Thymus (tissue), 11 donors: ENCODE measurements at regions not wholly inside any gene's neighbourhood (a gene's known extent, or its start where the extent isn't known, plus 50 kb on each side); places are given as distances from the start of the nearest gene placed in this dataset.

Experiments
- DNase-seq, 9 donors: peaks; one replicate each; pipeline ENCODE4 v3.0.0-alpha.2; 2013; ENCODE audit warnings: low spot score in 9 of 9, low read depth in 6 of 9, missing footprints in 1 of 9
- H3K27ac ChIP-seq, 2 donors: one replicate each; pipeline ENCODE4 v1.5.1; 2013; ENCODE audit warnings: control low read depth in 1 of 2, low read depth in 1 of 2, low read length in 1 of 2, mild to moderate bottlenecking in 1 of 2, moderate library complexity in 1 of 2
- H3K27me3 ChIP-seq, 2 donors: one replicate each; pipeline ENCODE4 v1.5.1; 2013; ENCODE audit warnings: low read length in 1 of 2; ENCODE audit not compliant: control insufficient read depth in 2 of 2, insufficient read depth in 1 of 2
- H3K36me3 ChIP-seq, 2 donors: one replicate each; pipeline ENCODE4 v1.5.1; 2013; ENCODE audit warnings: low read length in 1 of 2, mild to moderate bottlenecking in 1 of 2, moderate library complexity in 1 of 2; ENCODE audit not compliant: control insufficient read depth in 2 of 2, insufficient read depth in 2 of 2
- H3K4me1 ChIP-seq, 2 donors: one replicate each; pipeline ENCODE4 v1.5.1; 2013; ENCODE audit warnings: low read length in 2 of 2; ENCODE audit not compliant: control insufficient read depth in 2 of 2, insufficient read depth in 2 of 2
- H3K4me3 ChIP-seq, 2 donors: one replicate each; pipeline ENCODE4 v1.5.1; 2013; ENCODE audit warnings: low read length in 2 of 2, control low read depth in 1 of 2, mild to moderate bottlenecking in 1 of 2
- H3K9me3 ChIP-seq, 2 donors: one replicate each; pipeline ENCODE4 v1.5.1; 2013; ENCODE audit warnings: low read length in 1 of 2, mild to moderate bottlenecking in 1 of 2; ENCODE audit not compliant: control insufficient read depth in 2 of 2, insufficient read depth in 1 of 2
- WGBS: extraction: QIAGEN DNeasy Blood & Tissue Kit; methylation state at CpG from one replicate; pipeline ENCODE4 v1.1.7; 2013; 5-methylcytosine and 5-hydroxymethylcytosine counted together
- donor health status: healthy.

DNA sequence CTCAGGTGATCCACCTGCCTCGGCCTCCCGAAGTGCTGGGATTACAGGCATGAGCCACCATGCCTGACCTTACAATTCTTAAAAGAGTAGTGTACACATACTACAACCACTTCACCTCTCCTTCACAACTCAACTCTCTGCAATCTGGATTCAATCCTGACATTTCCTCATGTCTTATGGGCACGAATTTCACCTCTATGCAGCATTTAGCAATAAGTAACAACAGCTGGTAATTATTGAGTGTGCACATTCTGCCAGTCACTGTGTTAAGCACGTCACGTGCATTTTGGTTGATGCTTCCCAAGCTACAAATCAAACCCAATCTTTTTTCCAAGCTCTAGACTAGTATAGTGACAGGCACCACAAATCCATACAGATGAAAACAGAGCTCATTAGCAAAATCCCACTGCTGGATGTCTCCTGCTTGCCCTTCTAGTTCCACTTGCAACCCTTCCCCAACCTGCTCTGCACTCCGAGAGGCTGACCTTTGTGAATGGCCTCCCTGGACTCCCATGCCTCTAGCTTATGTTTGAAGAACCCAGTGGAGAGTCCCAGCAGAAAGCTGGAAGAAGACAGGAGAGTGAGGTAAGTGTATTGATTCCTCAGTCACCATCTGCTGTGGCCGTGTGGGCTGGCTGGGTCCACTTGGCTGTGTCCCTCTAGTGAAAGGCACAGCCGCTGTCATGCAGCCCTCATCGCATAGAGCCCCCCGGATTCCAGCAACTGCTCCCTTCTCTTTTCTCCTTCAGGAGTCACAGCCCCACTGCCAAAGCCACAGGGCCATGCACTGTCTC, 176.5 kb downstream of the MEX3B start:
- Histone ChIP-seq H3K27me3 (no peaks in the 10 kb centered on the region), H3K9me3 (no peaks in the 10 kb centered on the region), H3K4me1 (no peaks in the 10 kb centered on the region), H3K27ac (no peak overlapping the region), H3K36me3 (no peaks in the 10 kb centered on the region), H3K4me3 (no peak overlapping the region)
- no peak for DNase-seq
- 94% methylated on average over 10 of the region's 10 CpGs for WGBS

DNA sequence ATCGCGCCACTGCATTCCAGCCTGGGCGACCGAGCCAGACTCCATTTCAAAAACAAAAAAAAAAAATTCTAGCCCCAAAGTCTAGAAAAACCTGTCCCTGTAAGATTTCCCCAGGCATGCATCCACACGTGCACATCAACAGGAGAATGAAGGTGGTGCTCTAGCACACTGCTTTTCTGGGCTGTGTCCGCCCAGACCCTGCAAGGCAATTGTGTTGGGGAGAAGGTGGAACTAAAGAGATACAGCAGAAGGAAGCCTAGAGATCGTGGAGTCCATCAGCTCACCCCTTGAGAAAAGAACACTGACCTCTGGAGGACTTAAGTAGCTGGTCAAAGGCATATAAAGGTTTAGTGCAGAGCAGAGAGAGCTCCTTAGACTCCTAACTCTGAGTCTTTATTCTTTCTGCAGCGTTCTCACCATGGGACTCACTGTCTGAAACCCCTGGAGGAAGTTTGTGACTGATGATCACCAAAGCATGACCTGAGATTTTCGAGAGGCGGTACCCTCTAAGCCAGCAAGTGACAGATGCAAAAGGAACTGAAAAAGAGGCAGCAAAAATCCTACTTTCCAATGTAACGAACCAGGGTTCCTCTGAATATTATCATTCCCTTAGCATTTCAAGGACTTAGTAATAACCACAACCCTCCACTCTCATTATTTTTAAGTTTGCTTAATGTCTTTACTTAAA, 179.8 kb downstream of the MEX3B start:
- no peaks in the 10 kb centered on the region for H3K36me3 ChIP-seq
- H3K27me3 ChIP-seq: no peaks in the 10 kb centered on the region
- H3K4me3 ChIP-seq: no peak overlapping the region
- WGBS: 92% methylated on average over 11 of the region's 11 CpGs
- no peaks in the 10 kb centered on the region for H3K4me1 ChIP-seq
- H3K9me3 ChIP-seq: no peaks in the 10 kb centered on the region
- no peak overlapping the region for H3K27ac ChIP-seq
- DNase-seq: no peak

DNA sequence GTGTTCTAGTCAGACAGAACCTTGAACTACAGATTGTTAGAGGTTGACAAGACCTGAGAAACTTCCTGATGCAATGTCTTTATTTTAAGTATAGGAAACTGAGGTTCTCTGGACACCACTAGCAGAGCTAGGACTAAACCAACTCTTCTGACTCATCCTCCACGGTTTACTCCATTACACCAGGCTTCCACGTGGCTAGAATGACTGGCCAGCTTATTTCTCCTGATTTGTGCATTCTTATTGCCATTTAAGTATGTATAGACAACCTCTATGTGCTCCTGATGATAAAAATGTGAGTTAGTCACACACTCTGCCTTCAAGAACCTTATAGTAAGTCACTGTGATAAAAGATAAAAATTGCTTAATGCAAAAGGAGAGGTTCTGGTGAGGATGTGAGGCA, 182.7 kb downstream of the MEX3B start:
- Histone ChIP-seq H3K36me3 (no peaks in the 10 kb centered on the region), H3K4me3 (no peak overlapping the region), H3K27ac (no peak overlapping the region), H3K9me3 (no peaks in the 10 kb centered on the region), H3K27me3 (no peaks in the 10 kb centered on the region), H3K4me1 (no peaks in the 10 kb centered on the region)
- 89% methylated on average over 2 of the region's 2 CpGs for WGBS
- DNase-seq: no peak

DNA sequence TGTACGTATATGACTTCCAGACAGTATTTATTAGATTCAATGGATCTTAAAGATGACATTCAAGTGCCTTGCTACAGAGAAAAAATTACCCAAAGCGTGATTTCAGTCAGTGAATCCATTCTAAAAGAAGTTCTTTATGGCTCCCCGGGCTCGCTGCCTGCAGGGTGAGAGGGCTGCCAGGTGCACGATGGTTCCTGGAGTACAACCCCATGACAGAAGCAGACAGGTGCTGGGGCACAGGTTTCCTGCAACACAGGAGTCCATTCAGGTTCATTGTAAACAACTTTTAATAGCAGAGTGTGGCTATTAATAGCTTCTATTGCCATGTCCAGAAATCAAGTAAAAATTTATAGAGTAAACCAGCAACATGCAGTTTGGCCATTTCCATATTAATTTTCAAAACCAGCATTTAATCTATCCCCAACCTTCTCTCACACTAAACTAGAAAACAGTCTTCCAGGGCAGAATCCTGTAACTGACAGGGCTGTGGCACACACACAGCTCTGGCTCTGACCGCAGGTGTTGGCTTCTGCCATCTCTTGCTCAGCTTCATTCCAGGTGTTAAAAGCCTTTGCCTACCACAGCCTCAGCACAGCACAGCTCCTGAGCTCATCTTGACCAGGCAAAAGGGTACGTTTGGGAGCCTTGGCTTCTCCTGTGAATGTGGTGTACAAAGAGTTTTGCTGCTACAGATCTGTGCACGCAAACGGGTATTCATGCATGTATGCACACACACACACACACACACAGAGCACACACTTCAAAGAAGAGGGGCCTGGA, 185.9 kb downstream of the MEX3B start:
- Histone ChIP-seq H3K4me3 (no peak overlapping the region), H3K36me3 (no peaks in the 10 kb centered on the region), H3K27me3 (no peaks in the 10 kb centered on the region), H3K4me1 (no peaks in the 10 kb centered on the region), H3K9me3 (no peaks in the 10 kb centered on the region), H3K27ac (no peak overlapping the region)
- WGBS: 91% methylated on average over 9 of the region's 9 CpGs
- DNase-seq: no peak

DNA sequence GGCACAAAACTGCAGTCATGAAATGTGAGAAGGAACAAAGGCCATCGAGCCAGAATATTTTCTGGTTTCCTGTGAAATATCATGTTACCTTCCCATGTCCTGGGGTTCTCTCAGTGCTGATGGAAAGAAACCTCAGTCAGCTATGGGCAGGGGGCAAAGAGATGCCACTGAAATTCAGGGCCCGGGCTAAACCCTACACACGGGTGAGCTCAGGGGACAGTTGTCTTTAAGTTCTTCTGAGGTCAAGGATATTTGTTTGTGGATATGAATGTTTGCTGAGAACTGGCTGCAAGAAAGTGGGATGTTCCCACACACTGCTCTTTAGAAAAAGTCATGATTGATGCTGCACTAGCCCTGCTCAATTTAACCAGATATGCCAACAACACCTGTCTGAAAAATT, 187.2 kb downstream of the MEX3B start:
- Histone ChIP-seq H3K4me1 (no peaks in the 10 kb centered on the region), H3K36me3 (no peaks in the 10 kb centered on the region), H3K27me3 (no peaks in the 10 kb centered on the region), H3K27ac (no peak overlapping the region), H3K9me3 (no peaks in the 10 kb centered on the region), H3K4me3 (no peak overlapping the region)
- no peak for DNase-seq
- 86% methylated on average over 3 of the region's 3 CpGs for WGBS

DNA sequence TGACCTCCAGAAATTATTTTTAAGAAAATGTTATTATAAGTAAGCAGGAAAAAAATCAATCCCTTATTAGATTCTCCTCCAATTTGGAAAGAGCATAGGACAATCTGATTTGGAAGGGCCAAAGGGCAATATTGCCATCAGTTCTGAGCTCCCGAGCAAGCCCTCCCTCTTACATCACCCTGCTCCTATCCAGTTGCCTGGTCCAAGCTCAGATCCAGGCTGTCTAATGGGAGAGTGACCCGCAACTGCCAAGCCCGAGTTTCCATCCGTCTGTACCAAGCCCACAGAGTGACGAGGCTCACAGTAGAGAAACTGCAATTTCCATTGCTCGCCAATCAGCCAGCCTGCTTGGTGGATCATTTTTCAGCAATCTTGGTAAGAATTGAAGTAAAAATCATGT, 187.7 kb downstream of the MEX3B start:
- Histone ChIP-seq H3K4me1 (no peaks in the 10 kb centered on the region), H3K27me3 (no peaks in the 10 kb centered on the region), H3K36me3 (no peaks in the 10 kb centered on the region), H3K9me3 (no peaks in the 10 kb centered on the region), H3K4me3 (no peak overlapping the region), H3K27ac (no peak overlapping the region)
- DNase-seq: no peak
- WGBS: 98% methylated on average over 6 of the region's 6 CpGs

DNA sequence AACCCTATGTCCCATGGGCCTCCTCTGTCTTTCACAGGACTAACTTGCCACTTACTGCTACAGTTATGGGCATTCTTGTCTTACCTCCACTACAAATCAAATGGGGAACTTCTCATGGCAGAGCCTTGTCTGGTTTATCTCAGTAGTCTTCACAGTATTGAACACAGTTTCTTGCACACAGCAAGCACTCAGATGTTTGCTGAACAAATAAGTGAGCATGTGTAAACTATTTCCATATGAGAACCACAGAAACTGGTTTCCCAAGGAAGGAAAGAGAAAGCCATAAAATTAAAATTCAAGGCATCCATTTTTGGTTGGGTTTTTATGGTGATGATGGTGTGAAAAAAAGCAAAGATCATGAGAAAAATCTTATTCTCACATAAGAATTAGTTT, 189.2 kb downstream of the MEX3B start:
- Histone ChIP-seq H3K4me3 (no peak overlapping the region), H3K4me1 (no peaks in the 10 kb centered on the region), H3K36me3 (no peaks in the 10 kb centered on the region), H3K27ac (no peak overlapping the region), H3K9me3 (no peaks in the 10 kb centered on the region), H3K27me3 (no peaks in the 10 kb centered on the region)
- DNase-seq: no peak

DNA sequence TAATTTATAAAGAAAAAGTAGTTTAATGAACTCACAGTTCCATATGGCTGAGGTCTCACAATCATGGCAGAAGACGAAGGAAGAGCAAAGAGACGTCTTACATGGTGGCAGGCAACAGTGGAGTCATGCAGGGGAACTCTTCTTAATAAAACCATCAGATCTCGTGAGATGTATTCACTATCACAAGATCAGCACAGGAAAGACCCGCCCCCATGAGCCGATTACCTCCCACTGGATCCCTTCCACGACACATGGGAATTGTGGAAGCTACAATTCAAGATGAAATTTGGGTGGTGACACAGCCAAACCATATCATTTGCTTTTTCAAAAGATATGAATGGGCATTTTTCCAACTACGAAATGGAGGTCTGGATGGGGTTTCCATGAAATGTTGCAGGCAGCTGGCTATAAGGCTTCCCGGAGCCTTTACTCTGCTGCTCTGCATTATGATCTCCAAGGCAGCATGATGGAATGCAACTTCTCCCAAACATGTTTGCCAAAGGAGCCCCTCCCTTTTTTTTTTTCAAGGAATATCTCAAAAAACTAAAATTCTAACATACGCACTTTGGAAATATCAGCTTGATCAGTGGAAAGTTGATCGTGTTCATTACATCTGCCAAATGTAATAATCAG, 189.7 kb downstream of the MEX3B start:
- Histone ChIP-seq H3K27me3 (no peaks in the 10 kb centered on the region), H3K9me3 (no peaks in the 10 kb centered on the region), H3K4me1 (no peaks in the 10 kb centered on the region), H3K27ac (no peak overlapping the region), H3K36me3 (no peaks in the 10 kb centered on the region), H3K4me3 (no peak overlapping the region)
- 98% methylated on average over 10 of the region's 10 CpGs for WGBS
- no peak for DNase-seq
